Activated T-helper 1 cell treated with anti-CD3 and anti-CD28 coated beads, Interleukin-12 subunit alpha, Interleukin-12 subunit beta, Interleukin-2, Interleukin-4 antibody, amounts not matched to agents 30 ng/mL and 10 ng/mL and 1 ng/mL, durations not matched to agents 14 hours and 24 hours and 36 hours (primary cell): ENCODE measurements at regions not wholly inside any gene's neighbourhood (a gene's known extent, or its start where the extent isn't known, plus 50 kb on each side); places are given as distances from the start of the nearest gene placed in this dataset.

Source experiments
- DNase-seq: peaks from one replicate; pipeline ENCODE4 v3.0.0; 2021; ENCODE audit warnings: low spot score
- H3K27ac Mint-ChIP-seq: one replicate; pipeline ENCODE4 v1.8.0; 2021; ENCODE audit warnings: mild to moderate bottlenecking, mixed read lengths
- H3K27me3 Mint-ChIP-seq: one replicate; pipeline ENCODE4 v1.8.0; 2022; ENCODE audit warnings: mild to moderate bottlenecking, moderate library complexity, mixed read lengths; ENCODE audit not compliant: insufficient read depth
- H3K36me3 Mint-ChIP-seq: one replicate; pipeline ENCODE4 v1.8.0; 2021; ENCODE audit warnings: low read depth, mixed read lengths
- H3K4me1 Mint-ChIP-seq: one replicate; pipeline ENCODE4 v1.8.0; 2021; ENCODE audit warnings: low read depth, mixed read lengths
- H3K4me3 Mint-ChIP-seq: one replicate; pipeline ENCODE4 v1.8.0; 2021; ENCODE audit warnings: mild to moderate bottlenecking, moderate library complexity, mixed read lengths
- H3K9me3 Mint-ChIP-seq: one replicate; pipeline ENCODE4 v1.8.0; 2021; ENCODE audit warnings: mixed read lengths
- intact Hi-C: fragments of 100-400 bp; cut with micrococcal nuclease; formaldehyde crosslinking; loops from one replicate; pipeline ENCODE4 v1.15.1; 2024

DNA sequence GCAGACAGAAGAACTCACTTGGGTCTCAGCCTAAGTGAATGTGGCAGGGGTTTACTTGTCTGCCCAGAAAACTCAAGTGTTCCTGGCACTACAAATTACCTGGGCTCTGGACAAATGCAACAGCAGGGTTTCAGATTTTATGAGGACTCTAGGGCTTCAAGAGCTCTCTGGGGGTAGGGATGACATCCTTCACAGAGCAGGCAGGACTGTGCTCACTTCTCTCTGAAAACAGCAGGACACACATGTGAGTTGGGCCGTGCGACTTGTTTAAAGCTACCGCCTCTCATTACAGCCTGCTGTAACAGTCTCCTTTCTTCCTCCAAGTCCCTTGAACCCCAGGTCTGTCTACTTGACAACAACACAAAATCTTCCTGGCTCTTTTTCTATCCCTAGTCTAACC, 212.6 kb downstream of the EN1 start:
- H3K27ac Mint-ChIP-seq = no peak overlapping the region
- no peaks in the 10 kb centered on the region for H3K9me3 Mint-ChIP-seq
- intact Hi-C loops = no loop called here
- peaks cover 2% of the 10 kb centered on the region for H3K27me3 Mint-ChIP-seq
- H3K4me3 Mint-ChIP-seq = no peak overlapping the region
- no peaks in the 10 kb centered on the region for H3K4me1 Mint-ChIP-seq
- DNase-seq = no peak
- no peaks in the 10 kb centered on the region for H3K36me3 Mint-ChIP-seq

DNA sequence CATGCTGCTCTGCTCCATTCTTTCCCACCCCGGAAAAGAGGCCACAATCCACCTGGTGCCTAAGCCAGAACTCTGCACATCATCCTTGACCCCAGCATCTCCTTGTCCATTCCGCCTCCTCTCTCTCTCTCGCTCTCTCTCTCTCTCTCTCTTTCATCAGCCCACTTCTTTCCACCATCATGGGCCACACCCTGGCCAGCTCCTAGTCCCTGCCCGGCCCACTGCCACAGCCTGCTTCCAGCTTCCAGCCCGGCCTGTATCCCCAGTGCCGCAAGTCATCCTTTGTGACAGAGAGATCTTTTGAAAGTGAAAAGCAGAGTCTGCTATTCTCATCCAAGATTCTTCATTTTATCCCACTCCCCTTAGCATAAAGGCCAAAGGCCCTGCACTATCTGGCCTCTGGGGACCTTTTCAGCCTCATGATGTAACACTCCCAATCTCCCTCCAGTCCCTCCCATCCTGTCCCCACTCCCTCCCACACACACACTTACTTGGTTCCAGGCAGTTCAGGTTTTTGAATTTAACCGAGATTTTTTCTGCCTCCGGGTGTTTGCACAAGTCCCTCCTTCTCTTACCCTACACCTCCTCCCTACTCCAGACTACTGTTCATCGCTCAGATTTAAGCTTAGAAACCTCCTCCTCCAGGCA, 214.0 kb downstream of the EN1 start:
- DNase-seq = no peak
- H3K36me3 Mint-ChIP-seq = no peaks in the 10 kb centered on the region

DNA sequence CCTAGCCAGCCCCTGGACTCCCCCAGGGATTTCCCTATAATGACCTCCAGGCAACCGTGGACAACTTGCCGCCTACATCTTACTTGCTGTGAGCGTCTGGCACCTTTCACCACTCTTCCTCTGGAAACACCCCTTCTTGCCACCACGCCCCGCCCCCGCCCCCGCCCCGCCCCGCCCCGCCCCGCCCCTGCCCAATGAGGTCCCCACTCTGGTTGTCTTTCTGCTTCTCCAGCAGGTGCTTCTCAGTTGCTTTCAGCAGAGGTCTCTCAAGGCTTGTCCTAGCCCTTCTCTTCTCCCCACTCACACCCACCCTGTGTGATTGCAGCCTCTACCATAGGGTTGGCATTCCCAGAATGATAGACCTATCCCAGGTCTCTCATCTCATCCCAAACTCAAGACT, 214.5 kb downstream of the EN1 start:
- H3K9me3 Mint-ChIP-seq = no peaks in the 10 kb centered on the region
- H3K36me3 Mint-ChIP-seq = no peaks in the 10 kb centered on the region
- intact Hi-C loops = no loop called here
- no peaks in the 10 kb centered on the region for H3K4me1 Mint-ChIP-seq
- H3K4me3 Mint-ChIP-seq = no peak overlapping the region
- no peak for DNase-seq
- peaks cover 2% of the 10 kb centered on the region for H3K27me3 Mint-ChIP-seq
- no peak overlapping the region for H3K27ac Mint-ChIP-seq

More for the DNA sequence above, 214.0 kb downstream of the EN1 start:
- Mint-ChIP-seq H3K27ac (no peak overlapping the region), H3K9me3 (no peaks in the 10 kb centered on the region), H3K27me3 (peaks cover 2% of the 10 kb centered on the region), H3K4me3 (no peak overlapping the region), H3K4me1 (no peaks in the 10 kb centered on the region)
- intact Hi-C loops = no loop called here

DNA sequence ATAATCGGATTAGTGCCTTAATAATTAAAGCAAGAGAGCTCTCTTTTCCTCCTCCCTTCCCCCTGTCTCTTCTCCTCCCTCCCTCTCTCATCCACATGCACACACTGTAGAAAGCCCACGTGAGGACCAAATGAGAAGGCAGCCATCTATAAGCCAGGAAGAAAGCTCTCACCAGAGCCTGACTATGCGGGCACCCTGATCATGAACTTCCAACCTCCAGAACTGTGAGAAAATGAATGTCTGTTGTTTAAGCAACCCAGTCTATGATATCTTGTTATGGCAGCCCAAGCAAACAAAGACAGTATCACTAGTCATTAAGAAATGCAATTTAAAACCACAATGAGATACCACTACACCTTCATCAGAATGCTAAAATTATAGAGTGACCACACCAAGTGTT, 220.3 kb downstream of the EN1 start:
- Mint-ChIP-seq H3K27ac (no peak overlapping the region), H3K36me3 (no peaks in the 10 kb centered on the region), H3K27me3 (no peaks in the 10 kb centered on the region), H3K4me1 (no peaks in the 10 kb centered on the region), H3K4me3 (no peak overlapping the region), H3K9me3 (no peaks in the 10 kb centered on the region)
- DNase-seq = no peak
- intact Hi-C loops = no loop called here

DNA sequence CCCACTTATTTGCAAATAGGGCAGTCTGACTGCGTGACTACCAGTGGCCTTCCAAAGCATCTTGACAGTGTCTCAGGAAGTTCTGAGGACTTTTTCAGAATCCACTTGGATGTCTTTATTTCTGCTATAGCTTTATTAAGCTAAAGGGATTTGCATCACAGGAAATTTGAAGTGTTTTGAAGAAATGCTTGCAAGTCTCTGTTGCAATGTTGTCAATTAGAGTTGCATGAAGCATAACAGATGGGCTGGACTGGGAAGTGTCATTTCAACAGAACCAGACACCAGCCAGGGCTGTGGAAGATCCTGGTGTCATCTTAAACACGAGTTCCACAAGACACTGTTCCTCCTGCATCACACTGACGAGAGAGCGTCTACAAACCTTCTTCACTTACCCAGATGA, 224.5 kb downstream of the EN1 start:
- H3K9me3 Mint-ChIP-seq = no peaks in the 10 kb centered on the region
- no peak overlapping the region for H3K27ac Mint-ChIP-seq
- no peaks in the 10 kb centered on the region for H3K4me1 Mint-ChIP-seq
- intact Hi-C loops = no loop called here
- H3K4me3 Mint-ChIP-seq = no peak overlapping the region
- H3K27me3 Mint-ChIP-seq = no peaks in the 10 kb centered on the region
- no peak for DNase-seq
- no peaks in the 10 kb centered on the region for H3K36me3 Mint-ChIP-seq

DNA sequence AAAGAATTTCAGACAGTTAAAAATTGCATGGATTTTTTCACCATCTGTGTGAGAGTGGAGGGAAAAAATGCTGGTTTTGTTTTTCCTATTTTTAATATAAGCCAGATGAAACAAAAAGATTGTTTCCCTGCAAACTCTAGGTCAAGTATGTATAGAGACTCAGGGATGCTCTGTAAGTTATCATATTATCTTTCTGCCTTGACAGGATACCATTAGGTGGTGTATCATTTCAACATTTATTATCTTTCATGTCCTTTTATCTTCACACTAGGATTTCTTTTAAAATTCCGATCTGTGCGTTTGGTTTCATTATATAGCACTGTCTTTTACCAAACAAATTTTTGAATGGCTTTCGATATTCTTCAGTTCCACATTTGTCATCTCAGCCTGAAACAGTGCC, 225.3 kb downstream of the EN1 start:
- DNase-seq = no peak
- Mint-ChIP-seq H3K36me3 (no peaks in the 10 kb centered on the region), H3K4me1 (no peaks in the 10 kb centered on the region), H3K9me3 (no peaks in the 10 kb centered on the region), H3K27ac (no peak overlapping the region), H3K4me3 (no peak overlapping the region), H3K27me3 (no peaks in the 10 kb centered on the region)
- intact Hi-C loops = no loop called here

DNA sequence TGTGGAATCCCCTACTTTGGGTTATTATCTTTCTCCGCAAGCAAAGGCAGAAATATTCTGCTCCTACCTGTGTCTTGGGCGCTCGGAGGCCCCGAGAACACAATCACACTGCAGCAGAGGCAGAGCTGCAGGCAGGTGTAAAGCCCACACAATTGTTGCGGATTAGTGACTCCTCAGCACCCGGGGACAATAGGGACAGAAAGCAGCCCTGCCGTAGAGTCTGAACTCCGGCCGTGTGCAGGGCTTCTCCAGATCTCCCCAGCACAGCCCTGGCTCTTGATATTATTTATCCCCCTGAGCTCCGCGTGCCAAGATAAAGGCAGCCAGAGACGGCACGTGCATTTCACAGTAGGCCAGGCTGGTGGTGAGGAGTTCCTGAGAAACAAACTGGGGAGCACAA, 229.2 kb downstream of the EN1 start:
- Mint-ChIP-seq H3K4me3 (no peak overlapping the region), H3K4me1 (no peaks in the 10 kb centered on the region), H3K36me3 (no peaks in the 10 kb centered on the region), H3K9me3 (no peaks in the 10 kb centered on the region), H3K27ac (no peak overlapping the region), H3K27me3 (peaks cover 2% of the 10 kb centered on the region)
- intact Hi-C loops = no loop called here
- DNase-seq = no peak

DNA sequence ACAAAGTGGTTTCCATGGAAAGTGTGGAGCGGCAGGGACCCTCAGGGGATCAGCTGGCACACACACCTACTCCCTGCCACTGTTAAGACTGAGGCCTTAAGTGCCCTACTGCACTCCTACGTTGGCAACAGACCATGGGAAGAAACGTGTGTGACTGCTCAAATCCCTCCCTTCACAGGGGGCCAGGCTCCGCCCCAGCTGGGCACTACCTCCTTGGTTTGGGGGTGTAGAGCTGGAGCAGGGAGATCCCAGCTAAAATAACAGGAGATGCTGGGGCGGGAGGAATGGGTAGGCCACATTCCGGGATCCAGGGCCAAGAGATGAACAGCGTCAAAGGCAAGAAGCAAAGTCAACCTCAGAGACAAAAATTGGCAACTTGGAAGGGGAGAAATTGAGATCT, 231.0 kb downstream of the EN1 start:
- H3K9me3 Mint-ChIP-seq = no peaks in the 10 kb centered on the region
- no peaks in the 10 kb centered on the region for H3K36me3 Mint-ChIP-seq
- no peak for DNase-seq
- H3K4me1 Mint-ChIP-seq = no peaks in the 10 kb centered on the region
- H3K4me3 Mint-ChIP-seq = no peak overlapping the region
- intact Hi-C loops = no loop called here
- no peak overlapping the region for H3K27ac Mint-ChIP-seq
- H3K27me3 Mint-ChIP-seq = peaks cover 2% of the 10 kb centered on the region

DNA sequence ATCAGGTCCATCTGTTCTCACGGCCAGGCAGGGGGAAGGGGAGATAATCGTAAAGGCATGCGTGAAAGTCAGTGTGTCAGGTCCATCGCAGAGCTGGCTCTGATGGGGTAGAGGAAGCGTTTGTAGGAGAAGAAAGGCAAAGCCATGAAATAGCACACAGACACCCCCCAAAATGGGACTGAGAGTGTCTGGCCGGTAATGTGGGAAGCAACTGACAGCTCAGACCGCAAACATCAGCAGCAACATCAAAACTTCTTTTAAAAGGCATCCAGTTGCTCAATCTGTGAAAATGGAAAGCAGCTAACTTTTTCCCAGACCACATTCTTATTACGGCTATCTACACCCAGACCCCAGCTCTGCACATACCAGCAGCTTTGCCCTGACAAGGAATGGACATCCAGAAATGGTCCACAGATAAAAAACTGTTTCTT, 232.6 kb downstream of the EN1 start:
- Mint-ChIP-seq H3K4me1 (no peaks in the 10 kb centered on the region), H3K4me3 (no peak overlapping the region), H3K9me3 (no peaks in the 10 kb centered on the region), H3K27me3 (peaks cover 2% of the 10 kb centered on the region), H3K36me3 (no peaks in the 10 kb centered on the region), H3K27ac (no peak overlapping the region)
- intact Hi-C loops = no loop called here
- DNase-seq = no peak

DNA sequence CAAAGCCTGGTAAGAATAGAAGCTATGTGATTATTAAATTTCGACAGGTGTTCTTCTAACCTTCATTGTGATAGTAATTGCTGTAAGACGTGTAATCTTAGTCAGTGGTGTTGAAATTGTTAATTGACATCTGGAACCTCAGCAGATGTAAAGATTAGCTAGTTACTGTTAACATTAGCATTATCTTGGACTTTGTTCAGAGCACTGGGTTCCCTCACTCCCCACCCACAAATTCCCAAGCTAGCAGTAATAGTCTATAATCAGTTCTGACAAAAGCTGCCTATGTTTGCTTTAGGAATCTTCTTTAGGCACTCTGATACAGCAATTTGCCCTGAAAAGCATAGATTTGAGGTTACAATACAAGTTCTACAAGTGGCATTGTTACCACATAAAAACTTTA, 233.7 kb downstream of the EN1 start:
- no peak for DNase-seq
- intact Hi-C loops = no loop called here
- H3K9me3 Mint-ChIP-seq = no peaks in the 10 kb centered on the region
- no peaks in the 10 kb centered on the region for H3K36me3 Mint-ChIP-seq
- H3K27me3 Mint-ChIP-seq = peaks cover 2% of the 10 kb centered on the region
- H3K27ac Mint-ChIP-seq = no peak overlapping the region
- H3K4me3 Mint-ChIP-seq = no peak overlapping the region
- H3K4me1 Mint-ChIP-seq = no peaks in the 10 kb centered on the region

DNA sequence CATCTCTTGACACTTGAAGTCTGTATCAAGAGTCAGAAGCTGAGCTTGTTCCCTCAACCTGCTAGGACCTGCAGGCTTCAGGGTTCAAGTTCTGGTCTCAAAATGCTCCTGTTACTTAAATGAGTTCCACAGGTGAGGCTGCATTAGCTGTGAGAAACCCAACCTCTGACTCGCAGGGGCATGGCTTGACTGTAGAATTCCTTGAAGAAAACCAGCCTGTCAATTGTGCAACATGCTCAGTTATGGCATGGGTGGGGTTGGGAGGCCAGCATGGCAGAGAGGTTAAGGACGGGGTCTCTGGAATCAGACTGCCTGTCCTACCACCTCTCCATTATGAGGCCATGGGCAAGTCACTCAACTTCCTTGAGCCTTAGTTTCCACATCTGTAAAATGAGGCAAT, 235.8 kb downstream of the EN1 start:
- DNase-seq = no peak
- Mint-ChIP-seq H3K27me3 (peaks cover 4% of the 10 kb centered on the region), H3K27ac (no peak overlapping the region), H3K9me3 (no peaks in the 10 kb centered on the region), H3K4me3 (no peak overlapping the region), H3K36me3 (no peaks in the 10 kb centered on the region), H3K4me1 (no peaks in the 10 kb centered on the region)
- intact Hi-C loops = no loop called here

DNA sequence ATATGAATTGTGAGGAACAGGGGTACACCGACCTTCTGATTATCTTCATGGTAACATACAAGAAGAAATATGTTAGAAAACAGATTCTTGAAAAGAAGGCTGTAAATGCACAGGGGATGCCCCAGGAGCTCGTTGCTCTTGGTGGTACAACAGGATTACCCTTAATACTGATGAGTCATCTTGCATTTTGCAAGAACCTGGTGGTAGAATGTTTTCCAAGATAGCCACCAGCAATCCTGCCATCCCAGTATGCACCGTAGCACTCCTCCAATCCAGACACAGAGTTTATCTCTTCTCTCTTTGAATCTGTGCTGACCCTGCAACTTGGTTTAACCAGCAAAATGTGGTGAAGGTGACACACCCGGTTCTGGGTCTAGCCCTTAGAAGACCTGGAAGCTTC, 238.3 kb downstream of the EN1 start:
- no peaks in the 10 kb centered on the region for H3K9me3 Mint-ChIP-seq
- intact Hi-C loops = no loop called here
- H3K4me1 Mint-ChIP-seq = no peaks in the 10 kb centered on the region
- H3K4me3 Mint-ChIP-seq = no peak overlapping the region
- H3K27me3 Mint-ChIP-seq = peaks cover 2% of the 10 kb centered on the region
- no peak overlapping the region for H3K27ac Mint-ChIP-seq
- DNase-seq = no peak
- H3K36me3 Mint-ChIP-seq = no peaks in the 10 kb centered on the region

DNA sequence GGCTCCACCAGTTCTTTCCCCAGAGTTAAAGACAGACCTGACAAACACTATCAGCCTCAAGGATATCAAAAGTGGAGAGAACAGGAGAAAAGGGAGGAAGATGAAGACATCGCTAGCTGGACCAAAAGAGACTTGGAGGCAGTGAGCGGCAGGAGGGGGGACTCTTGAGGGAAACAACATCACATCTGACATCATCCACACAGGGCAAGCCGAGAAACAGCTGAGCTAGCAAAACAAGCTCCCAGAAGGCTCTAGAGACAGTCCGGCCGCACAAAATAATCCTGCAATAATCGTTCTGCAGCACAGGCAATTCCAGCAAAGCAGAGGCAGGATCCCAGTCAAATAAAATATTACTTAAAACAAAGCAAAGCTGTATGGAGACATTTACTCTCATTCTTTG, 239.8 kb downstream of the EN1 start:
- intact Hi-C loops = no loop called here
- no peak overlapping the region for H3K4me3 Mint-ChIP-seq
- DNase-seq = no peak
- no peaks in the 10 kb centered on the region for H3K4me1 Mint-ChIP-seq
- H3K27me3 Mint-ChIP-seq = peaks cover 2% of the 10 kb centered on the region
- H3K9me3 Mint-ChIP-seq = no peaks in the 10 kb centered on the region
- H3K27ac Mint-ChIP-seq = no peak overlapping the region
- H3K36me3 Mint-ChIP-seq = no peaks in the 10 kb centered on the region

DNA sequence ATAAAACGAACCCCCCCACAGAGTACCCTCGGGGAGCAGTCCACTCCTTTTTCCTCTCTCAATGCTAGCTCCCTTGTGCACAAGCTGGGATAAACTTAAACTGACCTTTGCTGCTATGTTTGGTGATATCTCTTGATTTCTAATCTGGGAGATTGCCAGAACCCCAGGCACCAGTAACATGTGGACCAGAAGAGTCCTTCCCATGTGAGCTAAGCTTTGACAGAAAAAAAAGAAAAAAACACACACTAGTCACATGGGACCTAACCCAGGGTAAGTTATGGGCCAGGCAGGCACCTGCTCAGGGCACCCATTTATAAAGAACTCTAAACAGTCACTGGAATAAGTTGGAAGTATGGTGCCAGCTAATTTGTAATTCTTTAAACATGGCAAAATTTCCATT, 242.6 kb downstream of the EN1 start:
- peaks cover 2% of the 10 kb centered on the region for H3K27me3 Mint-ChIP-seq
- no peak for DNase-seq
- no peaks in the 10 kb centered on the region for H3K4me1 Mint-ChIP-seq
- H3K4me3 Mint-ChIP-seq = no peak overlapping the region
- intact Hi-C loops = no loop called here
- H3K27ac Mint-ChIP-seq = no peak overlapping the region
- no peaks in the 10 kb centered on the region for H3K36me3 Mint-ChIP-seq
- peaks cover 5% of the 10 kb centered on the region for H3K9me3 Mint-ChIP-seq
